SKM-1 (cell line): ENCODE measurements at regions not wholly inside any gene's neighbourhood (a gene's known extent, or its start where the extent isn't known, plus 50 kb on each side); places are given as distances from the start of the nearest gene placed in this dataset.
"Not testable (repeated sequence)": the region's sequence is repeated elsewhere in the genome, so short reads cannot be mapped to it uniquely, and the experiment has no call there.

Source experiments
- DNase-seq: peaks from one replicate; lab custom pipeline; 2025; ENCODE audit not compliant: unreplicated experiment; lab: John Stamatoyannopoulos, UW

DNA sequence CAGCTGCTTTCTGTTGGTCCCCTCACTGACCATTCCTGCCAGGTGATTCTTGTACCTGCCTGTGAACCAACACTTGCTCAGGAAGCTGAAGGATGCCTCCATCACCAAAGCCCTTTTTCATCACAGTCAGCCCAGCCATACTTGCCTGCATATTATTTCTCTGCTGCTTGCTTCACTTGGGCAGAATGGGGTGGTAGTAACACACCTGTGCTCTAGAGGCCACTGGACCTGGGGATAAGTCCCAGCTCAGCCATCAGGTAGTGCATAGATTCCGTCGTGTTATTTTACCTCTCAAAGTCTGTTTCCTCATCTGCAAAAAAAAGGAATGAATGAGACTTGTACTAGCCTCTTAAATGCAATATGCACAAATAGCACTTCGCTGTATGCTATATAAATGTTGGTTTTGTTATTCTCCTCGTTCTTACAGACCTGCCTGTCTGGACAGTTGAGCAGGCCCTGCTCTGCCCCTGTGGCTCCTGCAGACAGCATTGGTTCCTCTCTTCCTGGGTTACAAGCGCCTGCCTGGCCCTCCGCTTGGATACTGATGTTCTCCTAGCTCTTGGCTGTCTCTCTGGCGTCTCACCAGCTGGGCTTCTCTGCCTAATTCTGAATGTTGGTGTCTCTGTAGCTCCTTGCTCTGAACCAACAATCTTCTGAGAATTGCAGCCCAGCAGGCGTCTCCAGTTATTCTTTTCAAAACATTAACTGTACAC, 151.8 kb downstream of the UNC5CL start:
- DNase-seq, result no peak

DNA sequence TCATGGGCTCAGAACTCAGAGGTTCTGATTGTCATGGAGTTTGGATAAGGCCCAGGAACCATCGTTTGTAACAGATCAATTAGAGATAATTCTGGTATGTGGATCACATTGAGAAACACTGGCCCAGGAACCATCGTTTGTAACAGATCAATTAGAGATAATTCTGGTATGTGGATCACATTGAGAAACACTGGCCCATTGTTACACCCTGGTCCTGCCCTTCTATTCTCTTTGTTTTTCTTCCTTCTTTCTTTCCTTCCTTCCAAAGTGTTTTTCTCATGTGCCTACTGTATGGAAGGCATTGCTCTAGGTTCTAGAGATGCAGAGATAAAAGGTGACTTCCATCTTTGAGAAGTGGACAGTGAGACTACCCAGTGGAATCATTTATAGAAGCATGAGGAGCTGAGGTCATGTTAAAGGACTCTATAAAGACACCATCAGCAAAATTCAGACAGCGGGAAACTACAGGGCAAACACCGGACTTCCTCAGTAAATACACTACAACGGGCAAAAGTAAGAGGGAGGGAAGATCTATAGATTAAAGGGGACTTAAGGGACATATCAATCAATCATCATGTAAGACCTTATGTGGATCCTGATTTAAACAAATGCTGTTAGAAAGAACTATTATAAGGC, 153.8 kb downstream of the UNC5CL start:
- no peak for DNase-seq

DNA sequence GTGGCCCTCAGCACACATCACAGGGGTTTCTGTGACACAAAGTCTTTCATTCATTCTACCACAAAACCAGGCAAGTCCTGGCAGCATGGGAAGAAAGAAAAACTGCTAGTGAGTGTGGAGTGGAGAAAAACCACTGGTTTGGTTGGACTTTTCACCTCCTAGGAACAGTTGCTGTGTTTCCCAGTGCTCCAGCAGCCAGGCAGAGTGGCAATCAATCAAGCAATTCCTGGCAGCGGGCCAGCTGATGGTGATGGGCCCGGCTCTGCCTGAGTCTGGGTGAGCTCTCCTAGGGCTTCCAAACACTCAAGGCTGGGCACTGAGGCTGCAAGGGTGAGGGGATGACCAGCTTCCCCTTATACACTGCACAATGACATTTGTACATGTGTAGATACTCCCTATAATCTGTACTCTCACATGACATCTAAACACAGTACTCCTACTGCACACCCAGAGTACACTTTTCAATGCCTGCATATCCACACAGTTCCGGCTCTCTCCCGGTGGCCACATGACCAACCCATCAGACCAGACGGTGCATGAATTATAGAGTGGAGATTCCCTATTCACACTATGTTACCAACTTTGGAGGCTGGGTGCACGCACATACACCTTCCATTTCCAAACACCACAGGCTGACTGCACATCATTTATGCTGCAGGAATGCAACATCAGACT, 156.6 kb downstream of the UNC5CL start:
- no peak for DNase-seq

DNA sequence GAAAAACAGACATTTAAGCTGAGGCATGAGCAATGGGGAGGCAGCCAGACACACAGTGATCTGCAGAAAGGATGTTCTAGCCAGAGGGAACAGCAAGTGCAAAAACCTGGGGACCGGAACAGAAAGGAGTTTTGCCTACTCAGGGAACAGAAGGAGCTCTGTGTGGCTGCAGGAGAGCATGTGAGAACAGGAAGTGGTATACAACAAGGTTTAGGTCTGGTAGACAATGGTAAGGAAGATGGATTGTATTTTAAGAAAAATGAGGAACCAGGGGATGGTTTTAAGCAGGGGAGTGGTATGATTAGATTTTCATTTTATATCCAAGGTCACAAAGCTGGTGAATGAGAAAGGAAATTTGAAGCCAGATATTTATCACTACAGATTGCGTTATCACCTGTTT, 157.5 kb downstream of the UNC5CL start:
- DNase-seq, result peak; percentile 19

DNA sequence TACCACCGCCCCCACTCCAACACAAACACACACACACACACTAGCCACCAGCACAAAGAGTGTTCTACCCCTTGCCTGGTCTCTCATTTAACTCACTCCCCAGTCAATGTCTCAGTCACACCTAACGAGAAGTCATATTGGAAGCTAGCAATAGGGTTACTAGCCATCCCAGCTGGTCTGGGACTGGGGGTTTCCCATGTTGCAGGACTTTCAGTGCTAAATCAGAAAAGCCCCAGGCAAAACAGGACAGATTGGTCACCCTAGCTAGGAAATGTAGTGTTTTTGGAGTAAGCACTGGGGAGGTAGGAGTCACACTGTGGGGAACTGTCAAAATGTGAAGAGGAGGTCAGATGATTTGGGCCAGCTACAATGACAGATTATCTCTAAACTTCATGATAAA, 158.1 kb downstream of the UNC5CL start:
- DNase-seq, result no peak

DNA sequence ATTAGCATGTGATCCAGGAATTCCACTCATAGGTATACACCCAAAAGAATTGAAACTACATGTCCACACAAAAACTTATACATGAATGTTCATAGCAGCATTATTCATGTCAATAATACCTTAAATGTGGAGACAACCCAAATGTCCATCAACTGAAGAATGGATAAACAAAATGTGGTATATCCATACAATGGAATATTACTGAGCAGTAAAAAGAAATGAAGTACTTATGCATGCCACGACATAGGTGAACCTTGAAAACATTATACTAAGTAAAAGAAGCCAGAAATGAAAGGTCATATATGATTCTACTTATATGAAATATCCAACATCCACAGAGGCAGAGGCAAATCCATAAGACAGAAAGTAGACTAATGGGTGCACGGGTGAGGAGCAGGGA, 159.9 kb downstream of the UNC5CL start:
- DNase-seq, result no peak

DNA sequence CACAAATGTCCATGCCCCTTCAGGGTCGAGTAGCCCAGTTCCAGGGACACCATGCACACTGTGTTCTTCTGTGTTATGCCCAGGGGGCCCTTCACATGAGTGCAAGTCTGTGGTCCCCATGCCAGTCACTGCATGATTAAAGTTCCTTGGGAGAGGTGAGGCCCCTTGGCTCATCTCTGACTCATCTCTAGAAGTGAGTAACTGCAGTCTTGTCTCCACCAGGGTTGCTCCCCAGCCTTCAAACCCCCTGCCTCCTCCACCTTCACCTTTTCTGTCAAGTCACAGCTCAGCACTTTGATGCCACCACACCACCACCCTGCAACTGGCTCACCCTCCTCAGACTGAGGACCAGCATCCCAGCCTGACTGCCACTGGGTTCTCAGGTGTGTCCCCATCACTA, 161.7 kb downstream of the UNC5CL start:
- no peak for DNase-seq

DNA sequence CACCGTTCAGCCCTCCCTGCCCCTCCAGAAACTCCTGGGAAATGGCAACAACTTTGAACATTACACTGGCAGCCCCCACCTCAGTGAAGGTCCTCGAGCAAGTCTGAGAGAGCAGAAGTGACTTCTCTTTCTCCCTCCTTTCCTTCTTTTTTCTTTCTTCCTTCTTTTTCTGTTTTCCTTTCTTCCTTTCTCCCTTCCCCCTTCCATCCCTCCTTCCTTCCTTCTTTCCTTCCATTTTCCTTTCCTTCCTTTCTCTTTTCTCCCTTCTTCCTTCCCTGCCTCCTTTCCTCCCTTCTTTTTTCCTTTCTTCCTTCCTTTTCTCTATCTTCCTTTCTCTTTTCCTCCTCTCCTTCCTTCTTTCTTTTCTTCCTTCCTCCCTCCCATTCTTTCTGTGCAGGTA, 162.7 kb downstream of the UNC5CL start:
- no peak for DNase-seq

DNA sequence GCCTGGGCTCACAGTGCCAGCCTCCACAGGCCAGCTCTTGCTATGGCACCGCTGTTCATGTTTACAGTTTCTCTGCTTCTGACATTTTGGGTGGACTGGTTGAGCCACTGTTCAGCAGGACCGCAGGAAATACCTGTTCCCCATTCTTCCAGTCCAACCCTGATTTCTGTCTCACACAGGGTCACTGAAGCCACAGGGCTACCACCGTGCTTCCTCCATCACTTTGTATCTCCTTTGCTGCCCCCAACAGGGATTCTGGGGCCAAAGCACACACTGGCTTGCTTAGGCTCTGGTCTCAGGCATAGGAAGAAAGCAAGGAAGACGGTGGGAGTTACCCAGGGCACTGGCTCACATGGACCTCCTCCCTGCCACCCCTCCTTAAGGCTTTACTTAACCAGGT, 164.5 kb downstream of the UNC5CL start:
- DNase-seq, result no peak

DNA sequence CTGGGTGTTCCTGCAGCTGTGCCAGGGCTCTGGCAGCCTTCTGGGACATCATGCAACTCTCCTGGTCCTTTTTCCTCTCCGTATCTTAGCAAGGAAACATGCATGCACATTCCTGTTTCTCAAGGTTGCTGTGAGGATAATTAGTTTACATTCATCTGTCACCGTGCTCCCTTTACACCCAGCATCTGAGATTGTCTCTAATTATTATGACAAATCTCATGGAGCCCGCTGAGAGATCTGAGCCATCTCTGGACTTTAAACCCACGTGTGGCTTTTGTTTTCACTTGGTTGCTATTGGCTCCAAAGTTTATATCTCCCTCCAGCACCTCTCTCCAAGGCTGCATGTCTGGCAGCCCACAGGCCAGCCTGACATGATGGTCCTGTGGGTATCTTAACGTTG, 167.6 kb downstream of the UNC5CL start:
- no peak for DNase-seq

DNA sequence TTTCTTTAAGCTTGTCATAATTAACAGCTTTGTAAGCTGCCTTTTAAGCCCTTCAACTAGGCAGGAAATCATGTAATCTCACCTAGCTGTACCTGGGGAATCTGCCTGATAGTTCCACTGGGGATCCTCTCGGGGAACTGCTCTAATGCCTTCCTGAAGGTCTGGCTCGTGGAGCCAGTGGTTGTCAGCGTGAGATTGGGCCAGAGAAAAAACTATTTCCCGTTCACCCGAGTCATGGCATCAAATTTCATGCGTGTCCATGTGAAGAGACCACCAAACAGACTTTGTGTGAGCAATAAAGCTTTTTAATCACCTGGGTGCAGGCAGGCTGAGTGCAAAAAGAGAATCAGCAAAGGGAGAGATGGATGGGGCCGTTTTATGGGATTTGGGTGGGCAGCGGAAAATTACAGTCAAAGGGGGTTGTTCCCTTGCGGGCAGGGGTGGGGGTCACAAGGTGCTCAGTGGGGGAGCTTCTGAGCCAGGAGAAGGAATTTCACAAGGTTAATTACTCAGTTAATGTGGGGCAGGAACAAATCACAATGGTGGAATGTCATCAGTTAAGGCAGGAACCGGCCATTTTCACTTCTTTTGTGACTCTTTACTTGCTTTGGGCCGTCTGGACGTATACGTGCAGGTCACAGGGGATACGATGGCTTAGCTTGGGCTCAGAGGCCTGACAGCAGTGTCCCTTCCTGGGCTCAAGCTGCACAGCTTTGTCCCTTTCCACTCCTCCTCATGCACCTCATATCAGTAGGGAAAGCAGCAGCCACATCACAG, 170.7 kb downstream of the UNC5CL start:
- DNase-seq, result not testable (repeated sequence)

DNA sequence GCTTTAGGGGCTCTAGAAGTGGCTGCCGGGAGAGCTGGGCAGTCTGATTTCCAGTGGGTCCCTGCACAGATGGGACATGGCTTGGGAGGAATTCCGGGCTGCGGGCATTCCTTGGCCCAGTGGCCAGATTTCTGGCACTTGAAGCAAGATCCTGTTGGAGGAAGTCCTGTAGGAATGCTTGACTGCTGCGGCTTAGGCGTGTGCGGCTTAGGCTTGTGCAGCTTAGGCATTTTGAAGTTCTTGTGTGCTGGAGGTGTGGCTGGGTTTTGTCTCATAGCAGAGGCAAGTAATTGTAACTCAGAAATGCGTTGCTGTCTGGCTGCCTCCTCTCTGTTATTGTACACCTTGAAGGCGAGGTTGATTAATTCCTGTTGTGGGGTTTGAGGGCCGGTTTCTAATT, 171.5 kb downstream of the UNC5CL start:
- DNase-seq, result not testable (repeated sequence)

DNA sequence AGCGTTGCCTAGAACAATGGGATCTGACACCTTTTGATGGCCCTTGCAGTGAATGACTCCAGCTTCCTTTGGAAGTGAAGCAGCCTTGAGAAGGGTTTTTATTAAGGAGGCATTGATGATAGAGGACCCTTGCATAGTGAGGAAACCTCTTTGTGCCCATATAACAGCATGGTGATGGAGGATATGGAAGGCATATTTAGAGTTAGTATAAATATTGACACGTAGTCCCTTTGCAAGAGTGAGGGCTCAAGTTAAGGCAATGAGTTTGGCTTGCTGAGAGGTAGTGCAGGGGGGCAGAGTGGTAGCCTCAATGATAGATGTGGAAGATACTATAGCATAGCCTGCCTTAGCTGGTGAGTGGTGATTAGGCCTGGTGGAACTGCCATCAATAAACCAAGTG, 173.8 kb downstream of the UNC5CL start:
- DNase-seq, result not testable (repeated sequence)

DNA sequence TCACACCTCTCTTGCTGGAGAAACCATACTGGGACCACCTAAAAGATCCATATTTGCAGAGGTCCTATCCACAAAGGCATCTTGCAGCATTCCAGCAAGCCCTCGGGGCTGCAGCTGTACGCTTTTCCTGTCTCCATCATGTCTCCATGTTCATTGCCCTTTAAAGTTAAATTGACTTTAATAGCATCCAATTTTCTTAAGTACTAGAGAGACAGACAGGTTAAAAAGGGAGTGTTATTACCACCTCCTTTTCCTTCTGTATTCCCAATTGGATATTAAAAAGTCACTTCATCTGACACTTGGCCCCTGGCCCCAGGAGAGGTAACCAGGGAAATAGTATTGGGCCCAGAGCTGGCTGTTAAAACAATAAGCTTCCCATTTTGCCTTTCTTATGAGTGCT, 178.6 kb downstream of the UNC5CL start:
- no peak for DNase-seq

DNA sequence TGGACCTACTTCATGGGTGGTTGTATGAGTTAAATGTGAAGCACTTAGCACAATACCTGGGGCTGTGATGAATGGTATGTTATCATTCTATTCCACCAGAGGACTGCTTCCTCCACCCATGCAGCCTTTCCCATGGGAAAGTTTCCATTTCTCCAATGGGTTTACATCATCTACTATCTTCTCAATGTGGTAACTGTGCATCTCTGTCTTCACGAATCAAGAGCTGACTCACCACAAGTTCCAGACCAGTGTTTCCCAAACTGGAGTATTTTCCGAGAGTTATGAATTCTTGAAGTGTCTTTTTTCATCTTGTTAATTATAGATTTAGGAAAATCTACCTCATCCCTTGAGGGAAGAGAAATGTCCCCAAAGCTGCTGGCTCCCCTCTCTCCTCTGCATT, 182.8 kb downstream of the UNC5CL start:
- DNase-seq, result no peak

DNA sequence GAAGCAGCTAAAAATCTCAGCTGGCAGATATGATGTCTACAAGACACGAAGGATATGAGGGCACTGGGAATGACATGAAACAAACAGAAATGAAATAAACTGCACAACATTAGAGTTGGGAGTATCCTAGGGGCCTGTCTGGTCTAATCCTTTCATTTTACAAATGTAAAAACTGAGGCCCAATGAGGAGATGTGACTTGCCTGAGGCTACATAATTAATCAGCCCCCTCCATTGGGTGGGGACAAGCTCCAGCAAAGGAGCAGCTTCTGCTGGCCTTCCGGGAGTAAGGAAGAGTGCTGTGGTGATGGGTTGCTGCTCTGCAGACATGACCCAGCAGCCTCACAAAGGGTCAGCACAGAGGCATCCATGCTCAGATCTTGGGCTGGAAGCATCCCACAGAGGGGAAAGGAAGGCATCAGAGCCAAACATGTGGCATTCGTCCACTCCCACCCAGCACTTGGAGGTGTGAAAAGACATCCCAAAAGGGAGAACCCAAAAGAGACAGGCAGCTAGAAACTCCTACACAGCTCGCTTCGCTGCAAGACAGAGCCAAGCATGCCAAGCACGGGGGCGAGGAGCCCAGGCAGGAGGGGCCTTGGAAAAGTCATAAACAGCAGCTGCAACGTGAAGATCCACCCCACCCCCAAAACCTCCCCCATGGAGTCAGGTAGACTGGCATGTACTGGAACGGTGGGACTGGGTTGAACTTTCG, 183.7 kb downstream of the UNC5CL start:
- no peak for DNase-seq

DNA sequence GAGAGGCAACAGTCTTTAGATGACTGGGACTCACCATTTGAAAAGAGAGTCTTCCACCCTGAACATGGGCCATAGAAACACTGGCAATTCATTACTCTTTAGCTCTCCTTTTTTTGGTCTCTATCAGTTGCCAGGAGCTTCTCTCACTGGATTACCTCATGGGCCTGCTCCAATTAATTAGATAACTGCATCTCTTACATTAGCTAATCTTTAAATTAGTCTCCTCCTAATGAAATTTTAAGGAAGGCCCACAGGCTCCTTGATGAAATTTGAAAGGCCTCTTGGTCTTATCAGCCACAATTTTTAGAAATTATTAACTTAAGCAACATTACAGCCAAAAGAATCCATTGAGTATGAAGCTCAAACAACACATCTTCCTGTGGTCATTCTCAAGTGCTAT, 184.4 kb downstream of the UNC5CL start:
- no peak for DNase-seq

DNA sequence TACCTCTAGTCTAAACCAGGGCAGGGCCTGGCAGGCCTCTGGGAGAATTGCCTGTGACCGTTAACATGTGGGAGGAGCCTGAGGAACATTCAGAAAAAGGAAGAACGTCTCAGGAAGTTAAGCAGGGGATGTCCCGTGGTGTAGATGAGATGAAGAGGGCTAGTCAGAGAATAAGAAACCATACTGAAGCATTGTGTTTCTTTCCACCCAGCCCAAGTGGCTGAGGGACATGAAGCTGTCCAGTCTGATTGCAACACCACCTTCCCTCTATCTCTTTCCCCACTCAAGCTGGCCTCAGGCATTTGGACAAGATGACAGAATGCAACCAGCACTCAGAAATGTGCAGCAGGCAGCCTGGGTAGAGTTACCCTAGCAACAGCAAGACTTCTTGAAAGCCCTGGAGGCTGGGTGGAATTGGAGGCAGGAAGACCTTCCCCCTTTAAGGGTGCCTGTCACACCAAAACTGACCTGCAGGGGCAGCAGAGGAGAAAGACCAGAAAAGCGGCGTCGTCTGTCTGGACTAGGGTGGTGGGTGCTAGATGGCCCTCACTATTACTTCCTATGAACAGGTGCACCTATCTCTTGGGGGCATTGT, 186.1 kb downstream of the UNC5CL start:
- no peak for DNase-seq

DNA sequence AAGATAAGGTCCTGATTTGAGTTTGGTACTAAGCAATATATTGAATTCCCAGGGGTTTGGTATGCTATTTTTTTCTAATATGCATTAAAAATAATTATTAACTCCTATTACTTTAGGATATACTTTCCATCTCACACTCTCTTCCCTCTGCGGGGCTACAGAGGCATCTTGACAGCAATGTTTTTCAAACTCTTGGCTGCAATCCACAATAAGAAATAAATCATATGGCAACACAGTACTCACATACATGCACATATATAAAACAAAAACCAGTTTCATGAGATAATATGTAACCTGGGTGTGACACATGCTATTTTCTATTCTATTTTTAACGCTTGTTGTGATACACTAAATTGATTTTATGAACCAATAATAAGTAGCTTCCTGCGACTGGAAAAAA, 189.5 kb downstream of the UNC5CL start:
- no peak for DNase-seq

DNA sequence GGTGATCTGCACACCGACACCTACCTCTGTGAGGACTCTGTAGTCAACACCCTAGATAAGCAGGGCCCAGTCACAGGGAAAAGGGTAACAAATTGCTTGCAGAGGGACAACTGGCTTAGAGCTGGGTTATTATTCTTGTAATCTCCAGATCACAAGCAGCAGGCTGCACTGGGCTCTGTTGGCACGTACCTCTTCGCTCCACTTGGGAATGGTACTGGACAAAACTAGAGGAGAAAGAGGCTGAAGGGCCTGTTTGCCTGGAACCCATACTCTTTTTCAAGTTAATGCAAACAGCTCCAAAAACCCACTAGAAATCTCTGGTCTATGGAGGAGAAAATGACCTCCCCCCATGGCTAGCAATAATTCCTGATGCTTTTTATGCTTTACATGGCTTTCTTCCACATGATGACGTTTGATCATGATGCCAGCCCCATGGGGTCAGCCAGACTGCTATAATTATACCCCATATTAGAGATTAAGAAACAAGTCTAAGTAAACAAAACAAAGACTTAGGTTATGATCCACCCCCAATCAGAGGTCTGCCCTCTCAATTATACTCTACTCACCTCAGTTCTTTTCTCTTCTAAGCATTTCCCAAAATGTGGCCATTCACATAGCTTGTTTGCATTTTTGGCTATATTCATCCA, 190.0 kb downstream of the UNC5CL start:
- no peak for DNase-seq
